ENCODE measurements at regions not wholly inside any gene's neighbourhood (a gene's known extent, or its start where the extent isn't known, plus 50 kb on each side); places are given as distances from the start of the nearest gene placed in this dataset.
"Not testable (repeated sequence)": the region's sequence is repeated elsewhere in the genome, so short reads cannot be mapped to it uniquely, and the experiment has no call there.

- no peaks in the 10 kb centered on the region for H3K4me1 ChIP-seq (replicated peaks in 1 of 2)
- ATAC-seq (replicated peaks in 6 of 8), result peak in 1 of 8 experiments; percentile 24
- no peak overlapping the region for H3K4me3 ChIP-seq
- WGBS, 10 experiments, result 24 to 84% (median 66%) methylated on average over 2 to 8 of the region's 8 CpGs; no CpG with 5 or more reads in 1 of the 10 experiments
- in situ Hi-C loops (cut with MboI; ENCODE audit: low pct_unique_long_range_greater_than_20kb in 2 of 9, low sequenced_read_pairs in 9 of 9, unreplicated experiment in 9 of 9), result no loop called here
- no peak overlapping the region for H3K27ac ChIP-seq
Measured at GRCh38 chr10:30178356-30178964, 119.1 kb upstream of the JCAD start.

- 56 to 98% (median 84%) methylated on average over 2 to 10 of the region's 10 CpGs; no CpG with 5 or more reads in 1 of the 10 experiments for WGBS, 10 experiments
- ATAC-seq (replicated peaks in 6 of 8), result no peak
- H3K27ac ChIP-seq, result no peak overlapping the region
- H3K4me3 ChIP-seq, result no peak overlapping the region
- in situ Hi-C loops (cut with MboI; ENCODE audit: low pct_unique_long_range_greater_than_20kb in 2 of 9, low sequenced_read_pairs in 9 of 9, unreplicated experiment in 9 of 9), result no loop called here
- H3K4me1 ChIP-seq (replicated peaks in 1 of 2), result no peaks in the 10 kb centered on the region
Measured at GRCh38 chr10:30176776-30177533, 117.6 kb upstream of the JCAD start.

GRCh38 chr10:30176182-30176581, 116.8 kb upstream of the JCAD start:
- WGBS, 10 experiments, result 42 to 98% (median 87%) methylated on average over 2 to 8 of the region's 9 CpGs; no CpG with 5 or more reads in 3 of the 10 experiments
- no peak for ATAC-seq (replicated peaks in 6 of 8)
- in situ Hi-C loops (cut with MboI; ENCODE audit: low pct_unique_long_range_greater_than_20kb in 2 of 9, low sequenced_read_pairs in 9 of 9, unreplicated experiment in 9 of 9), result no loop called here
- H3K4me1 ChIP-seq (replicated peaks in 1 of 2), result no peaks in the 10 kb centered on the region
- H3K4me3 ChIP-seq, result no peak overlapping the region
- no peak overlapping the region for H3K27ac ChIP-seq

GRCh38 chr10:30172673-30173072, 113.3 kb upstream of the JCAD start:
- Histone ChIP-seq H3K27ac (no peak overlapping the region), H3K4me3 (no peak overlapping the region), H3K4me1 (replicated peaks in 1 of 2) (no peaks in the 10 kb centered on the region)
- WGBS, 10 experiments, result 0 to 100% (median 91%) methylated on average over 1 to 5 of the region's 7 CpGs; no CpG with 5 or more reads in 4 of the 10 experiments
- in situ Hi-C loops (cut with MboI; ENCODE audit: low pct_unique_long_range_greater_than_20kb in 2 of 9, low sequenced_read_pairs in 9 of 9, unreplicated experiment in 9 of 9), result no loop called here
- ATAC-seq (replicated peaks in 6 of 8), result no peak

- in situ Hi-C loops (cut with MboI; ENCODE audit: low pct_unique_long_range_greater_than_20kb in 2 of 9, low sequenced_read_pairs in 9 of 9, unreplicated experiment in 9 of 9), result no loop called here
- H3K4me3 ChIP-seq, result no peak overlapping the region
- WGBS, 10 experiments, result 60 to 100% (median 85%) methylated on average over 1 to 4 of the region's 4 CpGs; no CpG with 5 or more reads in 1 of the 10 experiments
- no peak overlapping the region for H3K27ac ChIP-seq
- no peaks in the 10 kb centered on the region for H3K4me1 ChIP-seq (replicated peaks in 1 of 2)
- no peak for ATAC-seq (replicated peaks in 6 of 8)
Measured at GRCh38 chr10:30172091-30172490, 112.7 kb upstream of the JCAD start.

- ATAC-seq (replicated peaks in 6 of 8), result no peak
- WGBS, 10 experiments, result 54 to 100% (median 88%) methylated on average over 1 to 4 of the region's 4 CpGs
- Histone ChIP-seq H3K4me3 (no peak overlapping the region), H3K27ac (no peak overlapping the region), H3K4me1 (replicated peaks in 1 of 2) (no peaks in the 10 kb centered on the region)
- in situ Hi-C loops (cut with MboI; ENCODE audit: low pct_unique_long_range_greater_than_20kb in 2 of 9, low sequenced_read_pairs in 9 of 9, unreplicated experiment in 9 of 9), result no loop called here
Measured at GRCh38 chr10:30171601-30172000, 112.2 kb upstream of the JCAD start.

- peak in 2 of 8 experiments; percentile 59 to 67 for ATAC-seq (replicated peaks in 6 of 8)
- 31 to 96% (median 61%) methylated on average over 1 to 3 of the region's 3 CpGs; no CpG with 5 or more reads in 4 of the 10 experiments for WGBS, 10 experiments
- H3K4me3 ChIP-seq, result no peak overlapping the region
- H3K4me1 ChIP-seq (replicated peaks in 1 of 2), result no peaks in the 10 kb centered on the region
- in situ Hi-C loops (cut with MboI; ENCODE audit: low pct_unique_long_range_greater_than_20kb in 2 of 9, low sequenced_read_pairs in 9 of 9, unreplicated experiment in 9 of 9), result no loop called here
- no peak overlapping the region for H3K27ac ChIP-seq
Measured at GRCh38 chr10:30170814-30171213, 111.4 kb upstream of the JCAD start.

- no peaks in the 10 kb centered on the region for H3K4me1 ChIP-seq (replicated peaks in 1 of 2)
- ATAC-seq (replicated peaks in 6 of 8), result no peak
- 55 to 100% (median 83%) methylated on average over 1 to 3 of the region's 3 CpGs for WGBS, 10 experiments
- no peak overlapping the region for H3K27ac ChIP-seq
- in situ Hi-C loops (cut with MboI; ENCODE audit: low pct_unique_long_range_greater_than_20kb in 2 of 9, low sequenced_read_pairs in 9 of 9, unreplicated experiment in 9 of 9), result no loop called here
- H3K4me3 ChIP-seq, result no peak overlapping the region
Measured at GRCh38 chr10:30170146-30170545, 110.8 kb upstream of the JCAD start.

GRCh38 chr10:30169342-30169741, 110.0 kb upstream of the JCAD start:
- no peak overlapping the region for H3K4me3 ChIP-seq
- in situ Hi-C loops (cut with MboI; ENCODE audit: low pct_unique_long_range_greater_than_20kb in 2 of 9, low sequenced_read_pairs in 9 of 9, unreplicated experiment in 9 of 9), result no loop called here
- no peak for ATAC-seq (replicated peaks in 6 of 8)
- no peak overlapping the region for H3K27ac ChIP-seq
- 60 to 95% (median 82%) methylated on average over 2 to 3 of the region's 3 CpGs; no CpG with 5 or more reads in 3 of the 10 experiments for WGBS, 10 experiments
- H3K4me1 ChIP-seq (replicated peaks in 1 of 2), result no peaks in the 10 kb centered on the region

- ATAC-seq (replicated peaks in 6 of 8), result no peak
- H3K4me1 ChIP-seq (replicated peaks in 1 of 2), result no peaks in the 10 kb centered on the region
- H3K4me3 ChIP-seq, result no peak overlapping the region
- in situ Hi-C loops (cut with MboI; ENCODE audit: low pct_unique_long_range_greater_than_20kb in 2 of 9, low sequenced_read_pairs in 9 of 9, unreplicated experiment in 9 of 9), result no loop called here
- WGBS, 10 experiments, result 50 to 100% (median 83%) methylated on average over 1 to 5 of the region's 5 CpGs; no CpG with 5 or more reads in 1 of the 10 experiments
- H3K27ac ChIP-seq, result no peak overlapping the region
Measured at GRCh38 chr10:30166929-30167328, 107.5 kb upstream of the JCAD start.

GRCh38 chr10:30163410-30163809, 104.0 kb upstream of the JCAD start:
- H3K4me3 ChIP-seq; ATAC-seq (replicated peaks in 6 of 8); H3K27ac ChIP-seq; in situ Hi-C loops (cut with MboI; ENCODE audit: low pct_unique_long_range_greater_than_20kb in 2 of 9, low sequenced_read_pairs in 9 of 9, unreplicated experiment in 9 of 9): not testable (repeated sequence)
- WGBS, 10 experiments, result 48 to 100% (median 68%) methylated on average over 1 to 7 of the region's 10 CpGs; no CpG with 5 or more reads in 5 of the 10 experiments
- peaks cover 9 to 10% of the 10 kb centered on the region in 2 donors for H3K4me1 ChIP-seq (replicated peaks in 1 of 2)

- H3K4me3 ChIP-seq; in situ Hi-C loops (cut with MboI; ENCODE audit: low pct_unique_long_range_greater_than_20kb in 2 of 9, low sequenced_read_pairs in 9 of 9, unreplicated experiment in 9 of 9); H3K27ac ChIP-seq; ATAC-seq (replicated peaks in 6 of 8): not testable (repeated sequence)
- 92 to 100% (median 98%) methylated on average over 1 to 11 of the region's 25 CpGs; no CpG with 5 or more reads in 7 of the 10 experiments for WGBS, 10 experiments
- peaks cover 9 to 10% of the 10 kb centered on the region in 2 donors for H3K4me1 ChIP-seq (replicated peaks in 1 of 2)
Measured at GRCh38 chr10:30162796-30163195, 103.4 kb upstream of the JCAD start.

GRCh38 chr10:30160271-30160982, 101.0 kb upstream of the JCAD start:
- H3K4me3 ChIP-seq, result no peak overlapping the region
- WGBS, 10 experiments, result 0 to 54% (median 31%) methylated on average over 1 to 6 of the region's 6 CpGs; no CpG with 5 or more reads in 2 of the 10 experiments
- peaks cover 9 to 10% of the 10 kb centered on the region in 2 donors for H3K4me1 ChIP-seq (replicated peaks in 1 of 2)
- peak in 7 of 8 experiments; percentile 18 to 94 (median 55) for ATAC-seq (replicated peaks in 6 of 8)
- in situ Hi-C loops (cut with MboI; ENCODE audit: low pct_unique_long_range_greater_than_20kb in 2 of 9, low sequenced_read_pairs in 9 of 9, unreplicated experiment in 9 of 9), result no loop called here
- H3K27ac ChIP-seq, result peak overlapping the region; percentile 86 to 92
